Endothelial cell of umbilical vein (primary cell): ENCODE measurements at regions not wholly inside any gene's neighbourhood (a gene's known extent, or its start where the extent isn't known, plus 50 kb on each side); places are given as distances from the start of the nearest gene placed in this dataset.

Experiments used
- CTCF ChIP-seq, 2 donors: IDR thresholded peaks; 1 replicate in 1 of 2; 2 replicates in 1 of 2; pipeline ENCODE4 v1.5.1; 2011; ENCODE audit warnings: low read length in 2 of 2, mild to moderate bottlenecking in 2 of 2, moderate library complexity in 2 of 2, control low read depth in 1 of 2, inconsistent platforms in 1 of 2, low read depth in 1 of 2; ENCODE audit not compliant: insufficient read depth in 1 of 2; ENCODE audit errors: extremely low read depth in 1 of 2
- EZH2 ChIP-seq: IDR thresholded peaks from 2 replicates; pipeline ENCODE4 v1.6.1; 2012; ENCODE audit warnings: borderline replicate concordance, low read depth, mild to moderate bottlenecking, moderate library complexity, low read length, inconsistent platforms; ENCODE audit not compliant: severe bottlenecking
- FOS ChIP-seq: IDR thresholded peaks from 2 replicates; pipeline ENCODE4 v1.6.1; 2011; ENCODE audit warnings: mild to moderate bottlenecking, low read length, moderate library complexity, borderline replicate concordance; ENCODE audit not compliant: insufficient read depth
- JUN ChIP-seq: IDR thresholded peaks from 2 replicates; pipeline ENCODE4 v1.6.1; 2011; ENCODE audit warnings: borderline replicate concordance, low read depth; ENCODE audit not compliant: insufficient read length, insufficient read depth
- MAX ChIP-seq: IDR thresholded peaks from 2 replicates; pipeline ENCODE4 v1.6.1; 2011; ENCODE audit not compliant: insufficient read depth, insufficient read length
- POLR2A ChIP-seq: IDR thresholded peaks from 2 replicates; pipeline ENCODE4 v1.6.1; 2012; ENCODE audit warnings: low read depth, mild to moderate bottlenecking, control low read depth, low read length
- POLR2AphosphoS5 ChIP-seq: IDR thresholded peaks from 2 replicates; pipeline ENCODE4 v1.6.1; 2012; ENCODE audit warnings: low read depth, mild to moderate bottlenecking, control low read depth, low read length, moderate library complexity; ENCODE audit not compliant: insufficient read depth

- TF ChIP-seq POLR2AphosphoS5 (no peak), POLR2A (no peak), CTCF (IDR thresholded peaks at IDR 0.05; ENCODE audit: extremely low read depth in 1 of 2, insufficient read depth in 1 of 2, low read depth in 1 of 2, low read length in 2 of 2) (no peak), MAX (no peak), EZH2 (no peak), FOS (no peak), JUN (no peak)
Measured at GRCh38 chr6:47375426-47375825, 65.7 kb upstream of the TNFRSF21 start.
